Vagina (tissue), 2 donors: ENCODE measurements at regions not wholly inside any gene's neighbourhood (a gene's known extent, or its start where the extent isn't known, plus 50 kb on each side); places are given as distances from the start of the nearest gene placed in this dataset.
"Not testable (repeated sequence)": the region's sequence is repeated elsewhere in the genome, so short reads cannot be mapped to it uniquely, and the experiment has no call there.

Source experiments
- CTCF ChIP-seq, 3 experiments: fragments of 450-650 bp in 2 of 3; fragments of 200-600 bp in 1 of 3; sonication (generic) in 1 of 3; IDR thresholded peaks; one replicate each; pipeline ENCODE4 v1.5.1; 2017 to 2019; ENCODE audit warnings: antibody characterized with exemption in 3 of 3, mild to moderate bottlenecking in 2 of 3, moderate library complexity in 2 of 3
- POLR2A ChIP-seq, 2 donors: fragments of 450-650 bp; IDR thresholded peaks; one replicate each; pipeline ENCODE4 v1.6.1; 2017; ENCODE audit warnings: antibody characterized with exemption in 2 of 2, mild to moderate bottlenecking in 2 of 2, moderate library complexity in 2 of 2
- POLR2AphosphoS5 ChIP-seq, 2 donors: sonication (generic); formaldehyde crosslinking; IDR thresholded peaks; one replicate each; pipeline ENCODE4 v1.9.0; 2017; ENCODE audit warnings: antibody characterized with exemption in 2 of 2, mild to moderate bottlenecking in 2 of 2, low read depth in 1 of 2; ENCODE audit not compliant: insufficient read depth in 1 of 2

- not testable (repeated sequence) for TF ChIP-seq POLR2AphosphoS5 (IDR thresholded peaks at IDR 0.05; ENCODE audit: insufficient read depth in 1 of 2, low read depth in 1 of 2); CTCF (IDR thresholded peaks at IDR 0.05); POLR2A (IDR thresholded peaks at IDR 0.05)
Observed at GRCh38 chr5:85587806-85588205, 1029.9 kb upstream of the COX7C start.
